Left lung (tissue), 4 donors: ENCODE measurements at regions not wholly inside any gene's neighbourhood (a gene's known extent, or its start where the extent isn't known, plus 50 kb on each side); places are given as distances from the start of the nearest gene placed in this dataset.

ENCODE experiments used
- ATAC-seq: fragments of 200-7000 bp; cut with Tn5 transposase; one replicate; pipeline ENCODE4 v1.9.1; 2020; ENCODE audit warnings: moderate library complexity
- DNase-seq, 4 donors: peaks; one replicate each; pipeline ENCODE4 v3.0.0-alpha.2; 2013 to 2020
- H3K27ac ChIP-seq, 2 donors: fragments of 200-600 bp; sonication (generic) in 1 of 2; one replicate each; pipeline versions ENCODE4 v1.5.0 to v1.8.0; 2020 to 2021
- H3K27me3 ChIP-seq, 2 donors: fragments of 200-600 bp; sonication (generic) in 1 of 2; one replicate each; pipeline versions ENCODE4 v1.5.0 to v1.8.0; 2020 to 2021
- H3K36me3 ChIP-seq, 2 donors: fragments of 200-600 bp; sonication (generic) in 1 of 2; one replicate each; pipeline versions ENCODE4 v1.5.0 to v1.8.0; 2020 to 2021
- H3K4me1 ChIP-seq, 2 donors: fragments of 200-600 bp; one replicate each; pipeline ENCODE4 v1.8.0; 2021
- H3K4me3 ChIP-seq, 2 donors: fragments of 200-600 bp; sonication (generic) in 1 of 2; one replicate each; pipeline versions ENCODE4 v1.5.0 to v1.8.0; 2020 to 2021; ENCODE audit warnings: mild to moderate bottlenecking in 1 of 2
- H3K9me3 ChIP-seq, 2 donors: fragments of 200-600 bp; sonication (generic) in 1 of 2; one replicate each; pipeline versions ENCODE4 v1.5.0 to v1.8.0; 2020 to 2021
- CTCF ChIP-seq, 2 donors: fragments of 200-600 bp; sonication (generic) in 1 of 2; IDR thresholded peaks; one replicate each; pipeline versions ENCODE4 v1.5.0 to v1.8.0; 2021; ENCODE audit warnings: antibody characterized with exemption in 2 of 2
- intact Hi-C, 2 donors: fragments of 100-400 bp; cut with DNase I; formaldehyde crosslinking; loops; one replicate each; pipeline versions ENCODE4 v1.11.2 to v1.14.2; 2022
- donor health status: DM: no; HTN: yes; CAD: no.
- donor health status: DM: no; HTN: no; CAD: no.

DNA sequence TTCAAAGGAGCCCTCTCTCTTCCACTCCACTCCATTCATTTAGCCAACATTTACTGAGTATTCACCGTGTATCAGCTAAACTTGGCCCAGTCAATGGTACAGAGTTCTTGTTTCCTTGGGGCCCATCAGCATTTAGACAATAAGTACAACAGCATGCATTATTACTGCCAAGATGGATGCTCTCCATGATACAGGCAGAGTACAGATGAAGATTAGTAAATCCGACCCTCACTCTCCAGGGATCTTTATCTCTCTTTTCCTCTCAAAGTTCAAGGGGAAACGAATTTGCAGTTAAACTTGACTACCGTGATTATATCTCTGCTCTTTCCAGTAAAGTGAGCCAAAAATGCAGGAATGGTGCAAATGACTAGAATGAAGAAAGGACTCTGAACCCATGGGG lies 184.6 kb upstream of the DUSP10 start:
- Histone ChIP-seq H3K4me1 (no peaks in the 10 kb centered on the region), H3K9me3 (no peaks in the 10 kb centered on the region), H3K36me3 (no peaks in the 10 kb centered on the region), H3K27ac (no peak overlapping the region), H3K4me3 (no peak overlapping the region), H3K27me3 (no peaks in the 10 kb centered on the region)
- ATAC-seq (no peak), DNase-seq (no peak)
- intact Hi-C loops, result no loop called here
- no peak for TF ChIP-seq CTCF (IDR thresholded peaks at IDR 0.05)

- no peak overlapping the region for H3K4me3 ChIP-seq
- intact Hi-C loops, result no loop called here
- no peak for TF ChIP-seq CTCF (IDR thresholded peaks at IDR 0.05)
- no peak overlapping the region for H3K27ac ChIP-seq
- no peak for ATAC-seq
- H3K9me3 ChIP-seq, result no peaks in the 10 kb centered on the region
- H3K4me1 ChIP-seq, result no peaks in the 10 kb centered on the region
- H3K27me3 ChIP-seq, result no peaks in the 10 kb centered on the region
- DNase-seq, result no peak
- H3K36me3 ChIP-seq, result no peaks in the 10 kb centered on the region
These were observed 184.1 kb upstream of the DUSP10 start for GRCh38 chr1:221925947-221926346.

- H3K4me3 ChIP-seq, result no peak overlapping the region
- no peaks in the 10 kb centered on the region for H3K27me3 ChIP-seq
- ATAC-seq (no peak), DNase-seq (no peak)
- no peaks in the 10 kb centered on the region for H3K36me3 ChIP-seq
- TF ChIP-seq CTCF (IDR thresholded peaks at IDR 0.05), result no peak
- no peak overlapping the region for H3K27ac ChIP-seq
- intact Hi-C loops, result no loop called here
- H3K4me1 ChIP-seq, result no peaks in the 10 kb centered on the region
- H3K9me3 ChIP-seq, result no peaks in the 10 kb centered on the region
These were observed 182.2 kb upstream of the DUSP10 start for GRCh38 chr1:221923929-221924598.

DNA sequence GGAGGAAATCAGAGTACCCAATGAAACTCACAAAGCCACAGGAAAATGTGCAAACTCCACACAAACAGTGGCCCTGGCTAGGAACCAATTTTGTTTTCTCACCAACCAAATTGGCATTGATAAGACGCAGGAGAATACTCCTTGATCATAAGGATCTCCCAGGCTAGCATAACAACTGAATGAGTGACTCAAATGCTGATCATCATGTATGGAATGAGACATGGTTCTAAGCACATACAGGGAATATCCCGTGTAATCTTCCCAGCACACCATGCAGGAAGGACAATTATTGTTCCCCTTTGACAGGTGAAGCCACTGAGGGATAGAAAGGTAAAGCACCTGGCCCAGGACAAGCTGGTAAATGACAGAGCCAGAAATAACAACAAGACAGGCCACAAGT lies 180.0 kb upstream of the DUSP10 start:
- Histone ChIP-seq H3K27me3 (no peaks in the 10 kb centered on the region), H3K36me3 (no peaks in the 10 kb centered on the region), H3K4me1 (no peaks in the 10 kb centered on the region), H3K27ac (no peak overlapping the region), H3K4me3 (no peak overlapping the region), H3K9me3 (no peaks in the 10 kb centered on the region)
- DNase-seq (no peak), ATAC-seq (no peak)
- intact Hi-C loops, result no loop called here
- no peak for TF ChIP-seq CTCF (IDR thresholded peaks at IDR 0.05)

DNA sequence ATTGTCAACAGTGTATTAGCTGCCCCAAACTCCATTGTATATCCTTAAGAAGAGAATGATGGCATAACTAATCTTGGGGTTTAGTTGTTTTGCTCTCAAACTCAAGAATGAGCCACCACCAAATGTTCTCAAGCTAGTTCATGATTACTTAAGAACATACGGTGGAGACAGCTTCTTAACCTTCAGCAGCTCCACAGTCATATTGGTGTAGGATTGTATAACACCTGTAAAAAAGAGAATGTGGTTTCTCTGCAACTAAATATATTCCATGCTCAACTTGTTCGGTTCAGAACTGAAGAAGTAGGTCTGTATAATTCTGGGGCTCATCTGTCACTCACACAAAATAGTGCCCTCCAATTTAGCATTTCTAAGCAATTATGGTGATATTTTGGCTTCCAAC lies 177.9 kb upstream of the DUSP10 start:
- intact Hi-C loops, result no loop called here
- TF ChIP-seq CTCF (IDR thresholded peaks at IDR 0.05), result no peak
- no peaks in the 10 kb centered on the region for H3K27me3 ChIP-seq
- no peaks in the 10 kb centered on the region for H3K9me3 ChIP-seq
- H3K27ac ChIP-seq, result no peak overlapping the region
- H3K4me1 ChIP-seq, result no peaks in the 10 kb centered on the region
- ATAC-seq (no peak), DNase-seq (no peak)
- H3K4me3 ChIP-seq, result no peak overlapping the region
- no peaks in the 10 kb centered on the region for H3K36me3 ChIP-seq
